Peyer's patch (tissue), 4 donors: ENCODE measurements at regions not wholly inside any gene's neighbourhood (a gene's known extent, or its start where the extent isn't known, plus 50 kb on each side); places are given as distances from the start of the nearest gene placed in this dataset.

Source experiments
- DNase-seq, 3 donors: peaks; one replicate each; pipeline ENCODE4 v3.0.0-alpha.2; 2017 to 2019
- H3K27ac ChIP-seq, 4 donors: fragments of 200-600 bp; sonication (generic); one replicate each; pipeline ENCODE4 v1.5.1; 2016 to 2019
- H3K27me3 ChIP-seq, 2 donors: fragments of 200-600 bp; sonication (generic); one replicate each; pipeline ENCODE4 v1.5.1; 2019
- H3K36me3 ChIP-seq, 3 donors: fragments of 200-600 bp; sonication (generic); one replicate each; pipeline ENCODE4 v1.5.1; 2016 to 2019
- H3K4me1 ChIP-seq, 4 donors: fragments of 200-600 bp; sonication (generic); one replicate each; pipeline ENCODE4 v1.5.1; 2016 to 2019
- H3K4me3 ChIP-seq, 4 donors: fragments of 200-600 bp; sonication (generic); 1 replicate in 3 of 4; 2 replicates in 1 of 4; pipeline ENCODE4 v1.5.1; 2016 to 2019; ENCODE audit warnings: mild to moderate bottlenecking in 1 of 4
- H3K9me3 ChIP-seq, 4 donors: fragments of 200-600 bp; sonication (generic); one replicate each; pipeline ENCODE4 v1.5.1; 2016 to 2019; ENCODE audit warnings: mild to moderate bottlenecking in 1 of 4
- POLR2A ChIP-seq, 2 donors: fragments of 450-650 bp; IDR thresholded peaks; one replicate each; pipeline ENCODE4 v1.5.1; 2017; ENCODE audit warnings: antibody characterized with exemption in 2 of 2, mild to moderate bottlenecking in 2 of 2, moderate library complexity in 2 of 2
- TF ChIP-seq, protein P1 (sequence below), 6 experiments: fragments of 450-650 bp in 4 of 6; fragments of 200-600 bp in 2 of 6; sonication (generic) in 1 of 6; IDR thresholded peaks; one replicate each; pipeline ENCODE4 v1.5.1; 2017 to 2019; ENCODE audit warnings: antibody characterized with exemption in 6 of 6, mild to moderate bottlenecking in 3 of 6, moderate library complexity in 1 of 6

DNA sequence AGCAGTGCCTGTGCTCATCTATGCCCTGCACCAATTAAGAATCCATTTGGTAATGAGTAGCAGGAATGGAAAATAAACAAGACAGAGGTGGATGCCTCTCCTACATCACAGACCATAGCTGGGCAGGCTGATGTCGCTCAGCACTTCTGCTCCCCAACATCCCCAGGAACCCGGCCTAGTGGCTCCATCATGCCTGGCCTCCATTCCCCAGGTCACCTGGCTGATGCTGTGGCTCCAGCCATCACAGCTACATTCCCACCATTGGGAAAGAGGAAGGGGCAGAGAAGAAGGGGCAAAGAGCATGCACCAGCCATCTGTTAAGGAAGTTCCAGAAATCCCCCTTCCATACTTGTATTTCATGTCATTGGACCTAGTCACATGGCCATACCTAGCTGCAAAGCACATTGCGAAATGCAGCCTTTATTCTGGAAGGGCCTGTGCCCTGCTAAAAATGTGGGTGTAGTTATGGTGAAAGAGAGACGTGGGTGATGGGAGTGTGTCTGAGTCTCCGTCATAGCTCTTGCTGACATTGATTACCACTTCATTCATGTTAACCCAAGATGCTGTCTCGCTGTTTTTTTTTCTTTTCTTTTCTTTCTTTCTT is 86.1 kb upstream of the ADAMTS2 start:
- DNase-seq = no peak
- H3K27ac ChIP-seq = no peak overlapping the region
- H3K36me3 ChIP-seq = no peaks in the 10 kb centered on the region
- TF ChIP-seq, protein P1, sequence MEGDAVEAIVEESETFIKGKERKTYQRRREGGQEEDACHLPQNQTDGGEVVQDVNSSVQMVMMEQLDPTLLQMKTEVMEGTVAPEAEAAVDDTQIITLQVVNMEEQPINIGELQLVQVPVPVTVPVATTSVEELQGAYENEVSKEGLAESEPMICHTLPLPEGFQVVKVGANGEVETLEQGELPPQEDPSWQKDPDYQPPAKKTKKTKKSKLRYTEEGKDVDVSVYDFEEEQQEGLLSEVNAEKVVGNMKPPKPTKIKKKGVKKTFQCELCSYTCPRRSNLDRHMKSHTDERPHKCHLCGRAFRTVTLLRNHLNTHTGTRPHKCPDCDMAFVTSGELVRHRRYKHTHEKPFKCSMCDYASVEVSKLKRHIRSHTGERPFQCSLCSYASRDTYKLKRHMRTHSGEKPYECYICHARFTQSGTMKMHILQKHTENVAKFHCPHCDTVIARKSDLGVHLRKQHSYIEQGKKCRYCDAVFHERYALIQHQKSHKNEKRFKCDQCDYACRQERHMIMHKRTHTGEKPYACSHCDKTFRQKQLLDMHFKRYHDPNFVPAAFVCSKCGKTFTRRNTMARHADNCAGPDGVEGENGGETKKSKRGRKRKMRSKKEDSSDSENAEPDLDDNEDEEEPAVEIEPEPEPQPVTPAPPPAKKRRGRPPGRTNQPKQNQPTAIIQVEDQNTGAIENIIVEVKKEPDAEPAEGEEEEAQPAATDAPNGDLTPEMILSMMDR (IDR thresholded peaks at IDR 0.05) = no peak
- TF ChIP-seq POLR2A (IDR thresholded peaks at IDR 0.05) = no peak
- no peak overlapping the region for H3K4me3 ChIP-seq
- H3K27me3 ChIP-seq = no peaks in the 10 kb centered on the region
- H3K9me3 ChIP-seq = no peaks in the 10 kb centered on the region
- H3K4me1 ChIP-seq = no peaks in the 10 kb centered on the region

GRCh38 chr5:179430193-179431175 is 85.2 kb upstream of the ADAMTS2 start:
- peak in 1 of 3 donors; percentile 34 for DNase-seq
- TF ChIP-seq, protein P1 (IDR thresholded peaks at IDR 0.05) = no peak
- no peak for TF ChIP-seq POLR2A (IDR thresholded peaks at IDR 0.05)

DNA sequence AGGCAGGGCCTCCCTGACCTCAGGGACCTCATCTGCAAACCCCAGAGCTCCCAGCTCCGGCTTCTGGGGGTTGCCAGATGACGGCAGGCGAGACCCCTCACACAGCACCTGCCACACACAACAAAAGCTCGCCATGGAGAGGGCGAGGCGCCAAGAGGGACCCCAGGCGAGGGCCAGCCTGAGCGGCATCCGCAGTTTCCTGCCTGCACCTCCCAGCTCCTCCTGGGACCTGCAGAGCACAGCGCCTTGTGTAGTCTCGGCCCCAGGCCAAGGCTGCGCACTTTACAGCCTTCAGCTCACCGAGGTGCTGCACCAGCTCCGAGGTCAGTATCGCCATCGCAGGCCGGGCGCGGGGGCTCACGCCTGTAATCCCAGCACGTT is 82.4 kb upstream of the ADAMTS2 start:
- Histone ChIP-seq H3K36me3 (no peaks in the 10 kb centered on the region), H3K4me3 (no peak overlapping the region), H3K27me3 (no peaks in the 10 kb centered on the region), H3K27ac (no peak overlapping the region), H3K9me3 (no peaks in the 10 kb centered on the region), H3K4me1 (no peaks in the 10 kb centered on the region)
- peak in 1 of 3 donors; percentile 36 for DNase-seq
- no peak for TF ChIP-seq POLR2A (IDR thresholded peaks at IDR 0.05)
- TF ChIP-seq, protein P1 (IDR thresholded peaks at IDR 0.05) = no peak

More at GRCh38 chr5:179430193-179431175, 85.2 kb upstream of the ADAMTS2 start:
- Histone ChIP-seq H3K27ac (no peak overlapping the region), H3K27me3 (no peaks in the 10 kb centered on the region), H3K4me3 (no peak overlapping the region), H3K4me1 (no peaks in the 10 kb centered on the region), H3K36me3 (no peaks in the 10 kb centered on the region), H3K9me3 (no peaks in the 10 kb centered on the region)

DNA sequence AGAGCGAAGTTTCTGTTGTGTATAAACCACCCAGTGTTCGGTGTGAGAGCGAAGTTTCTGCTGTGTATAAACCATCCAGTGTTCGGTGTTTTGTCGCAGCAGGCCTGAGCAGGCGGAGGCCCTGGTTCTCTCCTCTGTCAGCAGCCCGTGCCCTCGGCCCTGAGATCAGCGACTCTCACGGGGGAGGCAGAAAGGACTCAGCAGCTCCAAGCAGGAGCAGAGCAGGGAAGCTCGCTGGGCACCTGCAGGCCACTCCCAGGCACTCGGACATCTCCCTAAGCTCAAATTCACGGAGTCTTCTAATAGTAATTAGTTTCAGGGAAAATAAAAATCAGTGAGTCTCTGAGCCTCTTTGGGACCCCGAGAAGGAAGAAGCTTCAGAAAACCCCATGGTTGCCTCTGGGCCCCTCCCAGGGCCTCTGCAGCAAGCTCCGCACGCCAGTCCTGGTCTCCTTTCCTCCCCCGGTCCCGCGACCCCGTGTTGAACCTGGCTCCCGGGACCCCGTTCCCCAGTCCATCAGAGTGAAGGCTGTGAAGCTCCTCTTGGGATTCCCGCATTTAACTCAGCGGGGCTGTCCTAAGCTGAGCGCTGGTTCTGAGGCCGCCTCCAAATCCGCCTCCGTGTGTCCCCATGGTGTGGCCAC is 81.9 kb upstream of the ADAMTS2 start:
- TF ChIP-seq, protein P1 (IDR thresholded peaks at IDR 0.05) = no peak
- TF ChIP-seq POLR2A (IDR thresholded peaks at IDR 0.05) = no peak
- Histone ChIP-seq H3K27ac (no peak overlapping the region), H3K9me3 (no peaks in the 10 kb centered on the region), H3K4me3 (no peak overlapping the region), H3K4me1 (no peaks in the 10 kb centered on the region), H3K36me3 (no peaks in the 10 kb centered on the region), H3K27me3 (no peaks in the 10 kb centered on the region)
- no peak for DNase-seq

- no peak for DNase-seq
- no peaks in the 10 kb centered on the region for H3K4me1 ChIP-seq
- TF ChIP-seq, protein P1 (IDR thresholded peaks at IDR 0.05) = no peak
- TF ChIP-seq POLR2A (IDR thresholded peaks at IDR 0.05) = no peak
- H3K9me3 ChIP-seq = no peaks in the 10 kb centered on the region
- H3K27me3 ChIP-seq = no peaks in the 10 kb centered on the region
- H3K36me3 ChIP-seq = no peaks in the 10 kb centered on the region
- H3K27ac ChIP-seq = no peak overlapping the region
- H3K4me3 ChIP-seq = no peak overlapping the region
Measured at GRCh38 chr5:179422908-179423481, 77.7 kb upstream of the ADAMTS2 start.
